Cardiac fibroblast (primary cell): ENCODE measurements at regions not wholly inside any gene's neighbourhood (a gene's known extent, or its start where the extent isn't known, plus 50 kb on each side); places are given as distances from the start of the nearest gene placed in this dataset.
"Not testable (repeated sequence)": the region's sequence is repeated elsewhere in the genome, so short reads cannot be mapped to it uniquely, and the experiment has no call there.

Source experiments
- DNase-seq, 2 donors: peaks; one replicate each; pipeline versions ENCODE4 v3.0.0 to v3.0.0-alpha.2; 2010; ENCODE audit warnings: low read depth in 2 of 2
- H3K4me3 ChIP-seq, 2 donors: replicated peaks in 1 of 2; 1 replicate in 1 of 2; 2 replicates in 1 of 2; pipeline ENCODE4 v1.5.1; 2011; ENCODE audit warnings: low read depth in 2 of 2, low read length in 2 of 2, mild to moderate bottlenecking in 2 of 2, moderate library complexity in 1 of 2
- TF ChIP-seq, protein P1 (sequence below): IDR thresholded peaks from one replicate; pipeline ENCODE4 v1.5.1; 2011; ENCODE audit warnings: low read depth, mild to moderate bottlenecking, low read length, inconsistent platforms

DNA sequence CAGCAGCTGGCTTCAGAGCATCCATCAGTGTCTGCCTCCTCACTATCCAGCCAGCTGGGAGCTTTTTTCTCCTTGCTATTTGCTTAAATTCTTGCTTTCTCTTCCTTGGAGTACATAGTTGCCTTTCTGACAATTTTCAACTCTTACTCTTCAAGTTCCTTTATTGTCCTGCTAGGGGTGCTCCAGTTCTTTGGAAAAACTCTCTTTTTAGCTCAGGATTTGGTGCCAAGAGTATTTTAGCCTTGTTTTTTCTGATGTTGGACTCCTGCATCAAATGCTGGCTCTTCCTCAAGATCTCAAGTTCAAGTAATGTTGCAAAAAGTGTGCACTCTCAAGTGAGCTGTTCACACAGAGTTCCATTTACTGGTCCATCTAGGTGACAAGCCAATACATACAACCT is 126.4 kb downstream of the KDR start:
- TF ChIP-seq, protein P1, sequence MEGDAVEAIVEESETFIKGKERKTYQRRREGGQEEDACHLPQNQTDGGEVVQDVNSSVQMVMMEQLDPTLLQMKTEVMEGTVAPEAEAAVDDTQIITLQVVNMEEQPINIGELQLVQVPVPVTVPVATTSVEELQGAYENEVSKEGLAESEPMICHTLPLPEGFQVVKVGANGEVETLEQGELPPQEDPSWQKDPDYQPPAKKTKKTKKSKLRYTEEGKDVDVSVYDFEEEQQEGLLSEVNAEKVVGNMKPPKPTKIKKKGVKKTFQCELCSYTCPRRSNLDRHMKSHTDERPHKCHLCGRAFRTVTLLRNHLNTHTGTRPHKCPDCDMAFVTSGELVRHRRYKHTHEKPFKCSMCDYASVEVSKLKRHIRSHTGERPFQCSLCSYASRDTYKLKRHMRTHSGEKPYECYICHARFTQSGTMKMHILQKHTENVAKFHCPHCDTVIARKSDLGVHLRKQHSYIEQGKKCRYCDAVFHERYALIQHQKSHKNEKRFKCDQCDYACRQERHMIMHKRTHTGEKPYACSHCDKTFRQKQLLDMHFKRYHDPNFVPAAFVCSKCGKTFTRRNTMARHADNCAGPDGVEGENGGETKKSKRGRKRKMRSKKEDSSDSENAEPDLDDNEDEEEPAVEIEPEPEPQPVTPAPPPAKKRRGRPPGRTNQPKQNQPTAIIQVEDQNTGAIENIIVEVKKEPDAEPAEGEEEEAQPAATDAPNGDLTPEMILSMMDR, result peak; percentile 64
- peak; percentile 77 to 89 for DNase-seq
- H3K4me3 ChIP-seq, result no peak overlapping the region

DNA sequence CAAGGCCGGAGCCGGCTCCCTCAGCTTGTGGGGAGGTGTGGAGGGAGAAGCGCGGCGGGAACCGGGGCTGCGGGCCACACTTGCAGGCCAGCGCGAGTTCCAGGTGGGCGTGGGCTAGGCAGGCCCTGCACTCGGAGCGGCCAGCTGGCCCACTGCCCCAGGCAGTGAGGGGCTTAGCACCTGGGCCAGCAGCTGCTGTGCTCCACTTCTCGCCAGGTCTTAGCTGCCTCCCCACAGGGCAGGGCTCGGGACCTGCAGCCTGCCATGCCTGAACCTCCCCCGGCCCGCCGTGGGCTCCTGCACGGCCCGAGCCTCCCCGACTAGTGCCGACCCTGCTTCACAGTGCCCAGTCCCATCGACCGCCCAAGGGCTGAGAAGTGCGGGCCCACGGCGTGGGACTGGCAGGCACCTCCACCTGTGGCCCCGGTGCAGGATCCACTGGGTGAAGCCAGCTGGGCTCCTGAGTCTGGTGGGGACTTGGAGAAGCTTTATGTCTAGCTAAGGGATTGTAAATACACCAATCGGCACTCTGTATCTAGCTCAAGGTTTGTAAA is 131.8 kb downstream of the KDR start:
- H3K4me3 ChIP-seq, DNase-seq: not testable (repeated sequence)

DNA sequence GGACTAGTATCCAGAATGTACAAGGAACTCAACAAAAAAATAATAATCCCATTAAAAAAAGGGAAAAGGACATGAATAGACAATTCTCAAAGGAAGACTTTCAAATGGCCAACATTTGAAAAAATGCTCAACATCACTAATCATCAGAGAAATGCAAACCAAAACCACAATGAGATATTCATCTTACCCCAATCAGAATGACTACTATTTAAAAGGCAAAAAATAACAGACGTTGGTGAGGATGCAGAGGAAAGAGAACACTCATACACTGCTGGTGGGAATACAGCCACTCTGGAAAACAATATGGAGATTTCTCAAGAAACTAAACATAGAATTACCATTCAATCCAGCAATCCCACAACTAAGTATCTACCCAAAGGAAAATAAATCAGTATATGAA is 133.1 kb downstream of the KDR start:
- TF ChIP-seq, protein P1, result no peak
- H3K4me3 ChIP-seq, result no peak overlapping the region
- peak in 1 of 2 donors; percentile 28 for DNase-seq

DNA sequence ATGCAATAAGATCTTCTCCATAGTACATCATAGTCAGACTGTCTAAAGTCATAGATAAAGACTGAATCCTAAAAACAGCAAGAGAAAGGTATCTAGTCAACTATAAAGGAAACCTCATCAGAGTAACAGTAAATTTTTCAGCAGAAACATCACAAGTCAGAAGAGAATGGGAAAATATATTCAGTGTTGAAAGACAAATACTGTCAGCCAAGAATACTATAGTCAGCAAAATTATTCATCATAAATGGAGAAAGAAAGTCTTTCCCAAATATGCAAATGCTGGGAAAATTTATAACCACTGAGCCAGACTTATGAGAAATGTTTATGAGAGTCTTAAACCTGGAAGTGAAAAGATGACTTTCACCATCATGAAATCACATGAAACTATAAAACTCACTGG is 136.7 kb downstream of the KDR start:
- DNase-seq, result no peak
- H3K4me3 ChIP-seq, result no peak overlapping the region
- TF ChIP-seq, protein P1, result no peak

DNA sequence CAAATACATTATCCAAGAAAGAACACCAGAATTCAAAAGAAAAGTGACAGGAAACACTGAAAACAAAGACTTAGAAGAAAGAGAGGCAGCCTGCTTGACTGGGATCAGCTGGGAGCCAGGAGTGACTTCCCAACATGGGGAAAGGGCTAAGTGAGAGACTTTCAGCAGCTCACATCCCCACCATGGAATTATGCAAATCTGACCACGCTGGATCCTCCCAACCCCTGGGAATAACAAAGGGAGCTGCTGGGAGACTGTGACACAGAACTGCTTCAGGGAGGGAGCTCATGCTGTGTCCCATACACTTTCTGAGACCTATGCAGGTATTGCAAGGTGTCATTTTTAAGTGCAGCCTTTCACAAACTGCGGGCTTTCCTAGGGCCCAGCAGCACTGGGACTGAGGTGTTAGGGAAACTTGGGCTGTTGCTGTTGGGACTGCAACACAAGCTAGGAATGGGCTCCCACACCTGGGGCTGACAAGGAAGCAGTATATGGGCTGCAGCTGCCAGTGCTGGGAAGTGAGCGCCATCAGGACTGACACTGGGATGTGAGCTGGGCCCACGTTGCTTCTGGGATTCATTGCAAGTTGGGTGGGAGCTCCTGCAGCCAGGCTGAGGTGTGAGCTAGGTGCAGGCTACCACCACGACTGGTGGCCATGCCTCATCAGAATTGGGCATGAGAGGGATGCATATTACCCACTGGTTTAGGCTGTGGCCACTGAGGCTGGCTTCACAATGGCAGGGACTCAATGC is 139.1 kb downstream of the KDR start:
- H3K4me3 ChIP-seq, result no peak overlapping the region
- no peak for DNase-seq
- TF ChIP-seq, protein P1, result no peak

DNA sequence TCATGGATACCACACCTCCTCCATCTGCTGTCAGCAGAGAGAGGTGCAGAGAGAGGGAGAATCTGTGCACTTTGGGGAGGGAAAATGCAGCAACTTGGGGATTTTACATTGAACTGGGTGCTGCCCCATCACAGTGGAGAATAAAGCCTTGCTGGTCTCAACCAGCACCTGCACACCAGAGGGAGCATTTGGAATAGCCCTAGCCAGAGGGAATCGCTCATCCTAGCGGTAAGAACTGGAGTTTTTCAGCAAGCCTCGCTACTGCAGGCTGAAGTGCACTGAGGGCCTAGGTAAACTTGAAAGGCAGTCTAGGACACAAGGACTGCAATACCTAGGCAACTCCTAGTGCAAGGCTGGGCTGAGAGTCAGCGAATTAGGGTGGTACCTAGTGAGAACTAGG is 148.7 kb downstream of the KDR start:
- TF ChIP-seq, protein P1, result no peak
- H3K4me3 ChIP-seq, result no peak overlapping the region
- DNase-seq, result no peak

DNA sequence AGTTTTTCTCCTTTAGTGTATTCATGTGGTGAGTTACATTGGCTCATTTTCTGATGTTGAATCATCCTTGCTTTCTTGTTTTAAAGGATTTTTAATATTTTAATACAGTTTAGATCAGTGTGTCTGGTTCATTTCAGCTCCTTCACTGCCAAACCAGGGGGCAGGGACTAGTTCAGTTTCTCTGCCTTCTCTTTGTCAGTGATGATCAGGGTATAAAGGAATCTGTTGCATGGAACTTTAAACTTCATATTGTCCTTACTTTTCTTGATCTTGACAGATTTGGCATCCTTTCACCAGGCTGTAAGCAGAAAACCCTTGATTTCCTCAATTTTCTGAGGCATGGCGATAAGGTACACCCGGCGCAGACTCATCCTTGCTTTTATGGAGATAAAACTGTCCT is 149.4 kb downstream of the KDR start:
- H3K4me3 ChIP-seq, result no peak overlapping the region
- DNase-seq, result no peak
- TF ChIP-seq, protein P1, result no peak
